Fibroblast of peridontal ligament (primary cell): ENCODE measurements at regions not wholly inside any gene's neighbourhood (a gene's known extent, or its start where the extent isn't known, plus 50 kb on each side); places are given as distances from the start of the nearest gene placed in this dataset.

Experiments
- DNase-seq: peaks from one replicate; pipeline ENCODE4 v3.0.0-alpha.2; 2010; ENCODE audit errors: extremely low read depth

DNA sequence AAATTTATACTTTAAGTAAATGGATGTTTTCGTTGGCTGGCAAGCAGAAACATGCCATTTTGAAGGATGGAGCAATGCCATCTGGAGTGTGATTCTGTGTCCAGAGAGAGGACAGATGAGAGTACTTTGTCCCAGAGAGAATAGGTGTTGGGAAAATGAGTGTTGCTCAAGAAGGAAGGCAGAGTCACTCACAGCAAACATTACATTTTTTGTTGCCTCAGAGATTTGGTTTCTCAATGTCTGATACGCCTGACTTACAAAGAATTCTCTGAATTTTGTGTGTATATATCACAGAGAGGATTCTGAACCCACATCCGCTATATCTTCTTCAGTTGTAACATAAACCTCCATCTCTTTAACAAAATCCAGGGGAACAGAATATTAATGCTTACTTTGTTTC lies 102.8 kb upstream of the PCDH18 start:
- peak; percentile 85 for DNase-seq

DNA sequence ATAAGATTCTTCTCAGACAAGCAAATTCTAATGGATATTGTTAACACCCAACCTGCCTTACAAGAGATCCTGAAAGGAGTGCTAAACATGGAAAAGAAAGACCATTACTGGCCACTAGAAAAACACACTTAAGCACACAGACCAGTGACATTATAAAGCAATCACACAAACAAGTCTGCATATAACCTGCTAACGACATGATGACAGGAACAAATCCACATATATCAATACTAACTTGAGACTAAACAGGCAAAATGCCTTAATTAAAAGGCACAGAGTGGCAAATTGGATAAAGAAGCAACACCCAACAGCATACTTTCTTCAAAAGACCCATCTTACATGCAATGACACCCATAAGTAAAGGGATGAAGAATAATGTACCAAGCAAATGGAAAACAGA lies 100.5 kb upstream of the PCDH18 start:
- DNase-seq = no peak

DNA sequence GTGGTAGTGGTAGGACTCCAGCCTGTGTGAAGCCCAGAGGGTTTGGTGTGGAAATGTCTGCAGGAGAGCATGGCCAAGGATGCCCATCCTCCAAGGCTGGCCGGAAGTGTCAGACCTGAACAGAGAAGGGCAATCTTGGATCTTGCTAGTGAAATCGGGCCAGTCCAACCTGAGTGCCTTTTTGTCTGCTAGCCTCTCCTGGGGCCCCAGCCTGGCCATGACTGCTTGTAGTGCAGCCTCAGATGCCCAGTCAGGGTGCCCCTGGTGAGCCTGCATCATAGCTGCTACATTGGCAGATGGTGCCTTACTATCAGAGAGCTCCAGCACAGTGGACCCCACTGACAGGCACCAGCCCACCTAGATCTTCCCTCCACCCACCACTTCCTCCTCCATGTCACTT lies 99.3 kb upstream of the PCDH18 start:
- no peak for DNase-seq

DNA sequence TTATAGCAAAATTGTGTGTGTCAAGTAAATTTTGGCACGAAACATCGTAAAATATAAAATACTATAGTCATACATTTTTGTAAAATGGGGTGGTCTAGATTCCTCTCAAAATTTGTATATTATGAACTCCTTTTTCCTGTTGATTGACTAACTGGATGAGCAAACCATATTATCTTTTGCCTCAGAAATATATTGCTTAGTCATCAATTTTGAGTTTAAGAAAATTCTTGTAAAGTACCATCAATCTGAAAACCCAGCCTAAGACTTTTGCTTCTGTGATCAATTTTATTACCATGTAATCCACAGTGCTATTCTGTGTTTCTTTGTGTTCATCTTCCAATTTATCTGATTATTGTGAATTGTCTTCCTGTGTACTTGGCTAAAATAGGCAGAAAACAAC lies 98.0 kb upstream of the PCDH18 start:
- no peak for DNase-seq

DNA sequence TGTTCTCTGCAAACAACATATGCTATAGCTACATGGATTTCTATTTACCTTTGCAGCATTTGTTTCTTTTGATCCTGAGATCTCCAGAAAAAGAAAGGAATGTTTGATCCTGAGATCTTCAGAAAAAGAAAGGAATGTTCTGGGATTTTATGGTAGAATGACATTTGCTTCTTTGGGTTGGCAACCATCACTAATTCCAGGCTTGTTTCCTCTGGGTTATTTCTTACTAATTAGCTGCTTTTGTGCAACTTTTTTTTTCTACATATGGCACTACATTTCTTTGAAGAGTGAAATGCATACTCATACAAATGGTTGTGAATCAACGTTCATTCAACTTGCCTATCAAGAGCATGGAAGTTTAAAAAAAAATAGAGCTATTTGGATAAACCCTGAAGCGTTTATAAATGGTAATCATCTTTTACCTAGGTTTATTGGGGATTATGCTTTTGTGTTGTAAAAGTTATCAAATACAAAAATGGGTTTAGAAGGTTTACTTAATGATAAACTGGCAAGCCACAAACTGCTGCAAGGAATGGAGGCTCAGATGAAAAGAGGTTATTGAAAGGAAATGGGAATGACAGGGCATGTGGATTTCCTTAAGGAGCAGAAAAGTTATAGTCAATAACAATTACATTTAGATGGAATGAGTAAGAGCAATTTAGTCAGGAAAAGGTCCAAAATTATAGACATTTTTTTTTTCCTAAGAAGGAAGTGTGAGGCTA lies 95.6 kb upstream of the PCDH18 start:
- DNase-seq = peak; percentile 44

DNA sequence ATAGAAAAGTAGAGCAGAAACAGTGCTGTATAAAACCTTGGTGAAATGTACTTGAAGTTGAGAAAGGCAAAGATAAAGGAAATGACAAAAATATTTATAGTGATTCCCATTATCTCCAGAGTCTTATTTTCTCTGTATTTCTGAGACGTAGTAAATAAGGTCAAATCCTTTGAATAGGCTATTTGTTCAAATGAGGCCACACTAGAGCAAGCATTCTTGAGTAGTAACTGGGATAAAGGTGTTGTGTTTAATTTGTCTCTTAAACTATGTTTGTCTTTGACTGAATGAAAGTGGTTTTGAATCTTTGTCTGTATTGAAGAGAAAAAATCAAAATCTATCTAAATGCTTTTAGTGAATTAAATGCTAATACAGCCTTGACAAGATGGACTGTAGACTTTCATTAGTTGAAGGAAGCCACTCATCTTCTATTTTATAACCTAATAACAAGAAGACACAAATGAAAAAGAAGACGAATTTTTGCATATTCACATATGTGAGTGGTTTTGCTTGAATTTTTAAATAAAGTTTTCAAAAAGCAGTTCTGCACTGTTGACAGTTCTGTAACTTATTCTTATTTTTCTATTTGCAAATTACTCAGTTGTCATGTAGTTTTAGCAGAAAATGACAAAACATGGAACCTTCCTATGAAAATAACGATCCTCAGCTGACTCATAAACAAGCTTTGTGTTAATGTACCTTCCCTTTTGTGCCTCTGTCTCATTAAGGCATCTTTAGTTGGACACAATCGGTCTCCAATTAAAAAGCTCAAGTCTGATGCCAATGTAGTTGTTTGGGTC lies 94.8 kb upstream of the PCDH18 start:
- no peak for DNase-seq

DNA sequence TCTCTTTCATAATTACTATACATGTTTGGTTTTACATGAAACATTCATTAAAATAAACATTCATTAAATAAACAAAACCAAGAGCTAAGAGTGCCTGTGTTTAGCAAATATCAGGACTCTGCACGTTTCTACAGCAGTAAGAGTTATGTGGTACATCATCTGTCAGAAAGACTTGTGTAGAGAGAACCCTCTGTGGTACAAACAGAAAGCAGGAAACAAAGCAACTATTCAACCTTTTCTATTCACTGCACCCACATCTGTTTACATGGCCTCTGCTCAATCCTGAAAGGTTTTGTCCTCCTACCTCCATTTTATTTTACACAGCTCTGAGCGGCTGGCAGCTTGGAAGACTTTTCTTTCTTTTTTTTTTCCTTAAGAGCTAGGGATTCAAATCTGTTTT lies 90.7 kb upstream of the PCDH18 start:
- no peak for DNase-seq

DNA sequence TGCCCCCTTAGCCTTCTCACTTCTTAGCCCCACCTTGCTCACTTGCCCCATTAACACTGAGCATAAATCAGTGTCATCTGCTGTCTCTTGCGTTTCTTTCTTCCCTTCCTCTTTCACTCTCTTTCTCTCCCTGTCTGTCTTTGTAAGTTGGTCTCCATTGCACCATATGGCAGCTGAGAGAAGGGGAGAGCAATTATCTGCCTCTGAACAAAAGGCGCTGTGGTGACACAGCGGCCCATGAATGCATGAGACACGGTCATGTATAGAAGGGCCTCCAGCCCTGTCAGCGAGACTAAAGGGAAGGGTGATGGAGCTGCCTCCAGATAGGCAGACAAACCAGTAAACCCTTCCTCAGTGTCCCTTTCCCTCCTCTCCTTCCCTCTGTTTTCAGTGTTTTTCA lies 88.8 kb upstream of the PCDH18 start:
- no peak for DNase-seq

DNA sequence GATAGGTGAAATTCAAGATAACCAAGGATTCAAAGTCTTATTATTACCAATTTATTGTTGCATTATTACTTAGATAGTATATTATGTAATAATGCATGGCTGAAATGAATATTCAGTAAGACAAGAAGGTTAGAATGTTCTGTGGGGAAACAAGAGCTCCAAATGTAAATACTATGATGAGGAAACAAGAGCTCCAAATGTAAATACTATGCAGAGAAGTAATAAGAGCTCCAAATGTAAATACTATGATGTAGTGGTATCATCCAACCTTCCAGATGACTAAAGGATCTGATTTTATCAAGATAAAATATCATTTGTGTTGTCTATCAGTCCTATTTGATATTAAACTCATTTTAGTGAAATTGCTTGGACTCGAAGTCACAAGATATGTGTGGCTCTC lies 82.2 kb upstream of the PCDH18 start:
- DNase-seq = peak; percentile 50

DNA sequence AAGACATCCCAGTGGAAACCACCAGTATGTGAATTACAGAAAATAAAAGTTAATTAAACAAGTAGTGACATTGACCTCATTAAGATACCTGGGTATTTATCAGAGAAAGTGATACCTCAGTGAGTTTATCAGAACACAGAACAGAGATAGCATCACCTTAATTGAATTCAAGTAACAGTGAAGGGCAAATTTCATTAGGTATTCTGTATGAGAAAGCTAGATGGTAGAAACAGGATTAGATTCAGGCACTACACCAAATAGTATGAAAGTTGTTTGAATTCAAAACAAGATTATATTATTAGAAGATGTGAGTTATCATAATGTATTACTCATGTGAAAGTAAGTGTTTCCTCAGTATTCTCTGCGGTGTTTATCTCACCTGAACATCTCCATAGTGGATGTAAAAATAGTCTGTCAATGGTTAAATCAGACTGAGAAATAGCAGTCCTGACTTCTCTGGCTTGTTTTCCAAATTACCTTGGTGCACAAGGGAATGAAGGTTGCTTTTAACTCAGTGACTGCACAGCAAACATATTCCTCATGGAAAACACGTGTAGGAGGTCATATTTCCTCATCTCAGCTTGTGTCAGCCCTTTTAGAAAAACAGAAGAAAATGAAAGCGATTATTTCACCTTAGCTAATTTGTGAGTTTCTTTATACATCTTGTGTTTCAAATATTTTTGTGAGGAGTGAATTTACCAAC lies 79.9 kb upstream of the PCDH18 start:
- no peak for DNase-seq

DNA sequence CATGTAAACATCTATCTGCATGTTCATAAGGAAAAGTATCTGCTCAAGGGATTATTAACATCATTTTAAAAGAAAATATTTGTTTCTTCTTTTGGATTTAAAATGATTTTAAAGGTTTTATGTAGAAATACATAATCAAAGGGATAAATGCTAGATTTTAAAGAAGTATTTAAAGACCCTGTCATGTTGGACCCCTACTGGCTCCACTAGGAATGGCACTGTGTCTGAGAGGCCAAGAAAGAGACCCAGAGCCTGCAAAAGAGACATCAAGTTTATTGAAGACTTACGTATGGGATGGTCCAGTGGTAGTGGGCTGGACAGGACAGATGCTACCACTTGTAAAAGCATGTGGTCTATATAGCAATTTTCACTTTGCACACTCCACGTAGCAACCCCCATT lies 78.7 kb upstream of the PCDH18 start:
- peak; percentile 40 for DNase-seq

DNA sequence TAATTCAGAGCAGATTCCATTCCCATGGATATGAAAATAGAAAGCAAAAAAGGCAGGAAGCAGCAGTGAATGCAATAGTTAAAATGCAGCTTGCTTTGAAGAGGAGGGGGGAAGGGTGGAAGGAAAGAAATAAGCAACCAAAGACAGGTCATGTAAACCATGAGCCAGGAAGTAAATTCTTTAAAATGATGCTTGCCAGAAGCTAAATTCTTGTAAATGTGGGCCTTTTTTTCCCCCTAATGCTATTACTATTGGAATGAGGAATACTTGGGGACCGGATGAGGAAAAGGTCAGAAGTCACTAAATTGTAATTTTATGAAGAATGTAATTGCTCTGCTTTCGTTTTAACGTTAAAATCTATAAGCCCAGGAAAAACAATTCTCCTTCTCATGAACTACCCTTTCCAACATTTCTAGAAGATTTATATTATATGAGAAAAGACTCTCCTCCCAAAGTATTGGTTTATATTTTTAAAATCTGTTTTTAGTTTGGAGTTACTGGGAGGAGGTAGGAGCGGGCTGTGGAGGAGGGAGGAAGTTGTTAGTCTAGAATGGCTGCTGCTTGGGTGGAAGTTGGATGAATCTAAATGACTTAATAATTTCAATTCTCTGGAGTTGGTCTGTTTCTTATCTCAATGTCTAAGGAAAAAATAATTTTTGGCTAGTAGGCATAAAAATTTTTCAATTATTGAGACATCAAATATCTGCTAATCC lies 77.6 kb upstream of the PCDH18 start:
- peak; percentile 68 for DNase-seq

DNA sequence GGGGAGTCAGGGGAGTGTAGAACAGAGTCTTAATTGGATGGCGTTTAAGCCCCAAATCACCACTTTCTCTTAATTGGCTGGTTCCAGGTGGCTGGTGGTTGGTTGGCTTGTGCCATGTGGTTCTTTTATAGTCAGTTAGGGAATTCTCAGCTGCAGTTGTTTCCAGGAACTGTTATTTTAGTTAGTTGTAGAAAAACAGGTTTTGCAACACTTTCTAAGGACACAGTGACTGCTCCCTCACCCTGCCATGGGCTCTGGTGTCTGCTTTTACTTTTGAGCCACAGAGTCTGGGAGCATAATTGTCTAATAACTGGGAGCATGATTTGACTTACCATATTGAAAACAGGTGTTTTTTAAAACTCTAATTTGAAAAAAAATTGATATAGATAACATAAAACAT lies 75.8 kb upstream of the PCDH18 start:
- DNase-seq = no peak

DNA sequence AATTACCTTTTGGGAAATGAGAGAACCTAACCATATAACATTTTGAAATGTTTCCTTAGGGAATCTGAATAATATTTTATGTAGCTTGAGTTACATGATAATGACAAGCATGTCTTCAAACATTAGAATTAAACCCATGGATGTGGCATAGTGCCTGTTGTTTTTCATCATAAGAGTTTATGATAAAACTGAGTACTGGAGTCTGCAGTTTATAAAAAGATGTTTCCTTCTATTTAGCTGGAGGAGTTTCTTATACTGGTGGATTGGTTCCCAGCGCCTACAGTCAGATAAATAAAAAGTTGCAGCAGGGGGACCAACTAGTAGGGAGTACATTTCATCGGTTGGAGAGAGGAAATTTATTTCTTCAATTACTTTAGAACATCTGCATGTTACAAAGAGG lies 70.1 kb upstream of the PCDH18 start:
- peak; percentile 40 for DNase-seq

DNA sequence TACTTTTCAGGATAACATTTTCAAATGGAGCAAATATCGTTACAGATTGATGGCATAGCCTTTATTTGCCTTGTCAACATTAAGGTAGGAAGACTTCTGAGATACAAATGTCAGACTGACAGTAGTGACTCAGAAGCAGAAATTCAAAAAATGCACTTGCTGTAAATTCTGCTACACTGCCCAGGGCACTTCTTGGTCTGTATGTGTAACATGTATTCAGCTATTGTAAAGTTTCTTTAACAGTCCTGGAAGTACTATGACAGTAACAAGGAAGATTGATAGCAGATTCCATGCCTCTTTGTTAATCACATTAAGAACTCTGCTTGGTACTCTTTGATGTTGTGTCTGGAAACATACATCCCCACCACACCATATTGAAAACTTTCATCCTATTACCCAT lies 69.6 kb upstream of the PCDH18 start:
- no peak for DNase-seq

DNA sequence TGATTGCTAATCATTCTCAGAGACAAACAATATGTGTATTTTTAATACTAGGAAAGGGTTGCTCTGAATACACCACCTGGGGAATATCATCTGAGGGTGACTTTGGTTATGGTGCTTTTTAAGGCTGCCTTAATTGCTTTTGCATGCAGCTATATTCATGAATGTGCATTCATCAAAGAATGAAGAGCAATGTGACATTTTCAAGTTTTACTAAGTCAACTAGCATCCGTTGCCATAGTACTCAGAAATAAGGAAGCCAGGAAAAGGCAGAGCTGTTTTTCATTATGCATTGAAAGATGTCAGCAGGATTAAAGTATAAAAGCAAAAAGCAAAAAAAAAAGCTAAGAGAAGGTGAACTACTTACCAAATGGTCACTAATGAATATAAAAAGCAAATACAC lies 67.4 kb upstream of the PCDH18 start:
- no peak for DNase-seq

DNA sequence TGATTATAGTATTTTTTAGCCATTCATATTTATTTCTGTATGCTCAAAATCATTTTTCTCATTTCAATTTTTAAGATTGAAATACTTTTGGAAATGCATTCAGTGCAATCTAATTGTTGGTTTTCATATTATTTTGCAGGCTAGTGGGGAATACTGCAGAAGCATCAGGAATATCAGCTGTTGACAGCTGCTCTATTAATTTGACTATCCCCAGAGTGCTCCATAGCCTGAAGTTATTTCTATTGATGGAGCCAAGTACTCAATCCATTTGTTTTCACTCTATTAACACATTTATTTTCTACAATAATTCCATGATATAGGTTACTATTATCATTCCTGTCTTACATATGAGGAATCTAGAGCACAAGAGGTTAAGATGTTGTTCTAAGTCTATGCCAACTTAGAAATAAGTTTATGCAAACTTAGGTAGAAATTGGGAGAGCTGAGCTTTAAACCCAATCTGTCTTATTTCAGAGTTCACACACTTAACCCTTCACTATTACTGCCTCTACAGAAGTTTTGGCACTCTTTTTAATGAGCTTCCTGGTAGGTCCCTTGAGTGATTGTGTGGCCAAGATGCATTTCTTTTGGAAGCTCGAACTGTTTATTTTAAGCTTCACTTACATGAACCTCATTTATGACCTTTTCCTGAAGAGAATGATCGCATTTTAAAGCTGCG lies 65.6 kb upstream of the PCDH18 start:
- no peak for DNase-seq

DNA sequence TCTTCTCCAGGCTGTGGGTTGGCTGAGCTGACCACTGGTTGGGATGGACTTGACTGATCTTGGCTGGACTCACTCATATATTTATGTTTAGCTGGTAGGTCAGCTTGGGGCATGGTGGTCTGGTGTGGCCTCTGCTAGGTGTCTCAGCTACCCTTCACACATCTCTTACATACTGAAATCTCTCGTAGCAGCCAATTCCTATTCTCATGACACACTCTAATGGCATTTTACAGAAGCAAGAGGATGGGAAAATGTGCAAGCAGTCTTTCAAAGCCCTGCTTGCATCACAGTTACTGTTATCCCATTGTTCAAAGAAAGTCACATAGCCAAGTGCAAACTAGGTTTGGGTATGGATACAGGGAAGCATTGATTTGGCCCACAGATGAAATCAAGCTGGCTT lies 55.5 kb upstream of the PCDH18 start:
- DNase-seq = peak; percentile 27

DNA sequence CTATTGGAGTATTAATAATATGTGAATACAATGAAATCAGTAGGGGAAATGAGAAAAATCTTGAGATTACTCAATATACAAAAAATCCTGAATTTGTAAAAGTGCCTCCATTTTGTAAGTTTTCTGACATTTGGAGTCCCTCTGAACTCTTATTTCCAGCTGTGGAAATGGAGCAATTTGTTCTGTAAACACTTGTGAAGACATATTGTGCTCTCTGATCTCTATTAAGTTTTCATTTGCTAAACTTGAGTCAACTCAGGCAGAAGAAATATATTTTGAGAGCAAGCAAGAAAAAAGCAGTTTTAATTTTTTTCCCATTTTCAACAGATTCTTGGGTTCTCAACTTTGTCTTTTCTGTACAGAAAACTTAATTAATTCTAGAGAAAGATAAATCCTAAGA lies 51.4 kb upstream of the PCDH18 start:
- DNase-seq = no peak
